SH-SY5Y (cell line): ENCODE measurements at regions not wholly inside any gene's neighbourhood (a gene's known extent, or its start where the extent isn't known, plus 50 kb on each side); places are given as distances from the start of the nearest gene placed in this dataset.

Source experiments
- GATA2 ChIP-seq: IDR thresholded peaks from 2 replicates; pipeline ENCODE4 v1.6.1; 2011; ENCODE audit warnings: mild to moderate bottlenecking, low read depth, low read length
- GATA3 ChIP-seq: IDR thresholded peaks from 2 replicates; pipeline ENCODE4 v1.6.1; 2011; ENCODE audit warnings: low read depth, mild to moderate bottlenecking, low read length, moderate library complexity

GRCh38 chr7:145543242-145543641, 573.4 kb upstream of the CNTNAP2 start:
- TF ChIP-seq GATA2 (no peak), GATA3 (no peak)
